ENCODE measurements at regions not wholly inside any gene's neighbourhood (a gene's known extent, or its start where the extent isn't known, plus 50 kb on each side); places are given as distances from the start of the nearest gene placed in this dataset.

DNA sequence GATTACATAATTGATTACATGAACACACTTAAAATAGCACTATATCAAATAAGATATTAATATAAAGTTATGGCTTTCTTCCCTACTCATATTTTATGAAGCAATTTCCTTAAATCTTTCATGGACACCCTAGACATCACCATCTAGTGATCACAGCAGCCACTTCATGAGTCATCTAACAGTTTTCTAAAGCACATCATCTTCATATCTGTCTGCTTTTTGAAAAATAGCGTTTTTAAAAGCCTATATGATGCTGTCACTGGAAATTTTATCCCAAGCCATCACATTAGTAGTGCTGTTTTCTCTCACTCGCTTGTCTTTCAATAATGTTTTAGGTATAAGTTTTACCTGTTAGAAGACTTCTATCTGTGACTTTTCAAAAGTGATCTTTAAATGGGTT lies 326.1 kb downstream of the SLITRK6 start:
- no peaks in the 10 kb centered on the region for H3K27me3 ChIP-seq (ENCODE audit: control insufficient read depth in 1 of 2, insufficient read depth in 2 of 2, low read length in 2 of 2)
- no peaks in the 10 kb centered on the region for H3K4me1 ChIP-seq (ENCODE audit: control insufficient read depth in 1 of 2, insufficient read depth in 2 of 2, low read length in 2 of 2)
- no peak overlapping the region for H3K27ac ChIP-seq (ENCODE audit: low read depth, low read length)
- no peak overlapping the region for H3K4me3 ChIP-seq (ENCODE audit: low read depth in 1 of 2, low read length in 2 of 2)
- H3K9ac ChIP-seq (ENCODE audit: low read depth in 1 of 2, low read length in 2 of 2), result no peak overlapping the region
- peaks cover 3 to 11% of the 10 kb centered on the region in 2 donors for H3K9me3 ChIP-seq (ENCODE audit: control insufficient read depth in 1 of 2, low read length in 2 of 2)
- H3K36me3 ChIP-seq (ENCODE audit: control insufficient read depth in 1 of 2, insufficient read depth in 2 of 2, low read length in 2 of 2), result no peaks in the 10 kb centered on the region

DNA sequence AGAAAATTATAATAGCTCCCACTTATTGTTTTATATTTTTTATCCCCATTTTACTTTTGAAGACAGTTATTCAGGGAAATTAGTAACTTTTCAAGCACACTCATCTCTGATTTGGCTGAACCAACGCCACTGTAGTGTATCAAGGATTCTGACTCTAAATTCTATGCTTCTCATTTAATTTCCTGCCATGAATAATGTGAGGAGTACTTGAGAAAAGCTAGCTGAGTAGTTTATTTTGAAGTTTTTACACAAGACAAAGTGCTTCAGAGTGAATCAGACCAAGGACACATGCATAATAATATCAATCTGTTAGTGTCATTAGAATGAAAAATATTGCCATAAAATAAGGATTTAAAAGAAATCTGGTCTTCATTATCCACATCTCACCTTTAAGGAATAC lies 329.9 kb downstream of the SLITRK6 start:
- H3K4me1 ChIP-seq (ENCODE audit: control insufficient read depth in 1 of 2, insufficient read depth in 2 of 2, low read length in 2 of 2), result no peaks in the 10 kb centered on the region
- H3K36me3 ChIP-seq (ENCODE audit: control insufficient read depth in 1 of 2, insufficient read depth in 2 of 2, low read length in 2 of 2), result no peaks in the 10 kb centered on the region
- no peak overlapping the region for H3K4me3 ChIP-seq (ENCODE audit: low read depth in 1 of 2, low read length in 2 of 2)
- no peak overlapping the region for H3K9ac ChIP-seq (ENCODE audit: low read depth in 1 of 2, low read length in 2 of 2)
- H3K9me3 ChIP-seq (ENCODE audit: control insufficient read depth in 1 of 2, low read length in 2 of 2), result peaks cover 7 to 10% of the 10 kb centered on the region in 2 donors
- H3K27me3 ChIP-seq (ENCODE audit: control insufficient read depth in 1 of 2, insufficient read depth in 2 of 2, low read length in 2 of 2), result no peaks in the 10 kb centered on the region
- no peak overlapping the region for H3K27ac ChIP-seq (ENCODE audit: low read depth, low read length)

GRCh38 chr13:85462792-85463425 lies 336.3 kb downstream of the SLITRK6 start:
- H3K4me1 ChIP-seq (ENCODE audit: control insufficient read depth in 1 of 2, insufficient read depth in 2 of 2, low read length in 2 of 2), result no peaks in the 10 kb centered on the region
- H3K27ac ChIP-seq (ENCODE audit: low read depth, low read length), result no peak overlapping the region
- no peak overlapping the region for H3K9ac ChIP-seq (ENCODE audit: low read depth in 1 of 2, low read length in 2 of 2)
- peaks cover 0 to 14% of the 10 kb centered on the region in 2 donors for H3K9me3 ChIP-seq (ENCODE audit: control insufficient read depth in 1 of 2, low read length in 2 of 2)
- H3K36me3 ChIP-seq (ENCODE audit: control insufficient read depth in 1 of 2, insufficient read depth in 2 of 2, low read length in 2 of 2), result no peaks in the 10 kb centered on the region
- no peaks in the 10 kb centered on the region for H3K27me3 ChIP-seq (ENCODE audit: control insufficient read depth in 1 of 2, insufficient read depth in 2 of 2, low read length in 2 of 2)
- H3K4me3 ChIP-seq (ENCODE audit: low read depth in 1 of 2, low read length in 2 of 2), result no peak overlapping the region

DNA sequence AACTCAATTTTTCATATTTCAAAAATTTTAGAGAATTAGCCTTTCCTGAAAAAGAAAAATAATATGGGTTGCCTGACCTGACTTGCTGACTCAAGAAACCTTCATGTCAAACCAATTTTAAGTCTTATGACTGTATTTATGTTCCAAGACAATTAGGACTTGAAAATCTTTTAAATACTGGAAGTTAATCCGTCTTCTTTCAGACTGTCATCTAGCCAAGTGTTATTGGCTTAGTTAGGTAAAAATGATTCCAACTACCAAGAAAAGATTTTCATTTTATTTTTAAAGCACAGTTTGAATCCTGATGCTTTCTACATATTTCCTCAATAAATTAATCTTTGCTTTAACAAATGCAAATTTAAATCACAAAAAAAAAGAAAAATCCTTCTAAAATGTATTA lies 337.6 kb downstream of the SLITRK6 start:
- no peaks in the 10 kb centered on the region for H3K27me3 ChIP-seq (ENCODE audit: control insufficient read depth in 1 of 2, insufficient read depth in 2 of 2, low read length in 2 of 2)
- H3K4me3 ChIP-seq (ENCODE audit: low read depth in 1 of 2, low read length in 2 of 2), result no peak overlapping the region
- H3K36me3 ChIP-seq (ENCODE audit: control insufficient read depth in 1 of 2, insufficient read depth in 2 of 2, low read length in 2 of 2), result no peaks in the 10 kb centered on the region
- H3K4me1 ChIP-seq (ENCODE audit: control insufficient read depth in 1 of 2, insufficient read depth in 2 of 2, low read length in 2 of 2), result no peaks in the 10 kb centered on the region
- H3K9me3 ChIP-seq (ENCODE audit: control insufficient read depth in 1 of 2, low read length in 2 of 2), result peaks cover 6 to 20% of the 10 kb centered on the region in 2 donors
- no peak overlapping the region for H3K9ac ChIP-seq (ENCODE audit: low read depth in 1 of 2, low read length in 2 of 2)
- H3K27ac ChIP-seq (ENCODE audit: low read depth, low read length), result no peak overlapping the region

- Histone ChIP-seq H3K27me3 (ENCODE audit: control insufficient read depth in 1 of 2, insufficient read depth in 2 of 2, low read length in 2 of 2) (no peaks in the 10 kb centered on the region), H3K4me1 (ENCODE audit: control insufficient read depth in 1 of 2, insufficient read depth in 2 of 2, low read length in 2 of 2) (no peaks in the 10 kb centered on the region), H3K9ac (ENCODE audit: low read depth in 1 of 2, low read length in 2 of 2) (no peak overlapping the region), H3K27ac (ENCODE audit: low read depth, low read length) (no peak overlapping the region), H3K9me3 (ENCODE audit: control insufficient read depth in 1 of 2, low read length in 2 of 2) (peaks cover 0 to 4% of the 10 kb centered on the region in 2 donors), H3K4me3 (ENCODE audit: low read depth in 1 of 2, low read length in 2 of 2) (no peak overlapping the region), H3K36me3 (ENCODE audit: control insufficient read depth in 1 of 2, insufficient read depth in 2 of 2, low read length in 2 of 2) (no peaks in the 10 kb centered on the region)
These were observed 353.7 kb downstream of the SLITRK6 start for GRCh38 chr13:85445534-85445933.

- H3K4me1 ChIP-seq (ENCODE audit: control insufficient read depth in 1 of 2, insufficient read depth in 2 of 2, low read length in 2 of 2), result no peaks in the 10 kb centered on the region
These were observed 357.2 kb downstream of the SLITRK6 start for GRCh38 chr13:85441975-85442374.

GRCh38 chr13:85441364-85441763 lies 357.9 kb downstream of the SLITRK6 start:
- no peak overlapping the region for H3K27ac ChIP-seq (ENCODE audit: low read depth, low read length)
- H3K9ac ChIP-seq (ENCODE audit: low read depth in 1 of 2, low read length in 2 of 2), result no peak overlapping the region
- H3K9me3 ChIP-seq (ENCODE audit: control insufficient read depth in 1 of 2, low read length in 2 of 2), result peaks cover 2 to 7% of the 10 kb centered on the region in 2 donors
- no peaks in the 10 kb centered on the region for H3K36me3 ChIP-seq (ENCODE audit: control insufficient read depth in 1 of 2, insufficient read depth in 2 of 2, low read length in 2 of 2)
- H3K4me3 ChIP-seq (ENCODE audit: low read depth in 1 of 2, low read length in 2 of 2), result no peak overlapping the region
- H3K27me3 ChIP-seq (ENCODE audit: control insufficient read depth in 1 of 2, insufficient read depth in 2 of 2, low read length in 2 of 2), result no peaks in the 10 kb centered on the region
- no peaks in the 10 kb centered on the region for H3K4me1 ChIP-seq (ENCODE audit: control insufficient read depth in 1 of 2, insufficient read depth in 2 of 2, low read length in 2 of 2)

More at GRCh38 chr13:85441975-85442374, 357.2 kb downstream of the SLITRK6 start:
- H3K9me3 ChIP-seq (ENCODE audit: control insufficient read depth in 1 of 2, low read length in 2 of 2), result peaks cover 0 to 7% of the 10 kb centered on the region in 2 donors
- H3K36me3 ChIP-seq (ENCODE audit: control insufficient read depth in 1 of 2, insufficient read depth in 2 of 2, low read length in 2 of 2), result no peaks in the 10 kb centered on the region
- H3K27me3 ChIP-seq (ENCODE audit: control insufficient read depth in 1 of 2, insufficient read depth in 2 of 2, low read length in 2 of 2), result no peaks in the 10 kb centered on the region
- no peak overlapping the region for H3K27ac ChIP-seq (ENCODE audit: low read depth, low read length)
- no peak overlapping the region for H3K4me3 ChIP-seq (ENCODE audit: low read depth in 1 of 2, low read length in 2 of 2)
- no peak overlapping the region for H3K9ac ChIP-seq (ENCODE audit: low read depth in 1 of 2, low read length in 2 of 2)

DNA sequence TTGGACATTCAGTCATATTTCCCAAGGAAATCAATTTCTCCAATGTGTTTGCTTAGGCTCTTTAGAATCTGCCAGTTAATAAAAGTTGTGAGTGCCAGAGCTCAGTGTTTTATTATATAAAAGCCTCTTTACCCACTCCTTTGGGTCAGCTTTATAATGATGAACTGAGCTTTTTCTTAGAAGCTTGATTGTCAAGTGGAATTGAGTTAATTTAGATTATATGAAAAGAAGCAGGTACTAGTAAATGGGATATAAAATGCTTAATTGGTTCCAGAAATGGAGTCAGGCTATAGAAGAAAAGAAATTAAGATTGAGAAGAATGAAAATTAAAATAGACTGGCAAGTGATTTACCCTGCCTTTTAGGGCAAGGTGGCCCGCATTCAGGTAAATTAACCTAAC lies 363.2 kb downstream of the SLITRK6 start:
- peaks cover 4 to 9% of the 10 kb centered on the region in 2 donors for H3K9me3 ChIP-seq (ENCODE audit: control insufficient read depth in 1 of 2, low read length in 2 of 2)
- no peak overlapping the region for H3K4me3 ChIP-seq (ENCODE audit: low read depth in 1 of 2, low read length in 2 of 2)
- no peaks in the 10 kb centered on the region for H3K36me3 ChIP-seq (ENCODE audit: control insufficient read depth in 1 of 2, insufficient read depth in 2 of 2, low read length in 2 of 2)
- H3K4me1 ChIP-seq (ENCODE audit: control insufficient read depth in 1 of 2, insufficient read depth in 2 of 2, low read length in 2 of 2), result no peaks in the 10 kb centered on the region
- no peak overlapping the region for H3K27ac ChIP-seq (ENCODE audit: low read depth, low read length)
- H3K27me3 ChIP-seq (ENCODE audit: control insufficient read depth in 1 of 2, insufficient read depth in 2 of 2, low read length in 2 of 2), result no peaks in the 10 kb centered on the region
- H3K9ac ChIP-seq (ENCODE audit: low read depth in 1 of 2, low read length in 2 of 2), result no peak overlapping the region

- no peak overlapping the region for H3K9ac ChIP-seq (ENCODE audit: low read depth in 1 of 2, low read length in 2 of 2)
- no peaks in the 10 kb centered on the region for H3K27me3 ChIP-seq (ENCODE audit: control insufficient read depth in 1 of 2, insufficient read depth in 2 of 2, low read length in 2 of 2)
- H3K36me3 ChIP-seq (ENCODE audit: control insufficient read depth in 1 of 2, insufficient read depth in 2 of 2, low read length in 2 of 2), result no peaks in the 10 kb centered on the region
- H3K4me1 ChIP-seq (ENCODE audit: control insufficient read depth in 1 of 2, insufficient read depth in 2 of 2, low read length in 2 of 2), result no peaks in the 10 kb centered on the region
- no peak overlapping the region for H3K4me3 ChIP-seq (ENCODE audit: low read depth in 1 of 2, low read length in 2 of 2)
- peaks cover 11 to 16% of the 10 kb centered on the region in 2 donors for H3K9me3 ChIP-seq (ENCODE audit: control insufficient read depth in 1 of 2, low read length in 2 of 2)
- no peak overlapping the region for H3K27ac ChIP-seq (ENCODE audit: low read depth, low read length)
These were observed 364.3 kb downstream of the SLITRK6 start for GRCh38 chr13:85434927-85435326.

GRCh38 chr13:85432881-85433280 lies 366.3 kb downstream of the SLITRK6 start:
- Histone ChIP-seq H3K36me3 (ENCODE audit: control insufficient read depth in 1 of 2, insufficient read depth in 2 of 2, low read length in 2 of 2) (no peaks in the 10 kb centered on the region), H3K9me3 (ENCODE audit: control insufficient read depth in 1 of 2, low read length in 2 of 2) (peaks cover 11 to 16% of the 10 kb centered on the region in 2 donors), H3K9ac (ENCODE audit: low read depth in 1 of 2, low read length in 2 of 2) (no peak overlapping the region), H3K27me3 (ENCODE audit: control insufficient read depth in 1 of 2, insufficient read depth in 2 of 2, low read length in 2 of 2) (no peaks in the 10 kb centered on the region), H3K27ac (ENCODE audit: low read depth, low read length) (no peak overlapping the region), H3K4me3 (ENCODE audit: low read depth in 1 of 2, low read length in 2 of 2) (no peak overlapping the region), H3K4me1 (ENCODE audit: control insufficient read depth in 1 of 2, insufficient read depth in 2 of 2, low read length in 2 of 2) (no peaks in the 10 kb centered on the region)

All from duodenal mucosa (tissue), 2 donors.